ENCODE measurements at regions not wholly inside any gene's neighbourhood (a gene's known extent, or its start where the extent isn't known, plus 50 kb on each side); places are given as distances from the start of the nearest gene placed in this dataset.

DNA sequence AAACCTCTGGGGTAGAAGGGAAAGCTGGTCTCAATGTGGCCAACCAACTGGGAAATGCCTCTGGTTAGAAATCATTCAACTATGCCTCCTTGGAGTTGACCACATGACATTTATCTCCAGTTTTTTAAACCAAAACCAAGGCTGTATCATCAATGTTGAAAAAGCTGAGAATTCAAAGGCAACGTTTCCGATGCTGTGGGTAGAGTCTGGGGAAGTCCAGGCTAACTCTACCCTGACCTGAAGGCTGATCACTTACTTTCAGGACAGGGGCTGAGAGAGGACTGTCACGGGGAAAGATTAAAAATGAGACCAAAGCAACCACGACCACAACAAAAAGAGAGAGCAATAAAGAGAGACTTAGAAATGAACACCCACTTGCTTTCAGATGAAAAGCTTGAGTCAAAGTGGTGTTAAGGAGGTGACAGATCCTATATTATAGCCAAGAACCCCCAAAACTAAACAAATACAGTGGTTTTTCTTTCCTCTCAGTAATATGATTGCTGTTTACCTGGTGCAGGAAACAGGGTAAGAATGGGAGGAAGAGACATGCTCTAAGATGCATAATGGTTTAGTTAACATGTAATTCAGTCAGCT, 90.8 kb upstream of the TNFSF4 start (continued):
- peak; percentile 51 for TF ChIP-seq SMAD1 (IDR thresholded peaks at IDR 0.05; ENCODE audit: low read depth, partially characterized antibody)
- peak; percentile 80; the same call in 1 of the 2 replicates for TF ChIP-seq STAT3 (IDR thresholded peaks at IDR 0.05; ENCODE audit: low read depth, low read length)
- no peak for TF ChIP-seq NRF1 (conservative IDR thresholded peaks at IDR 0.05; ENCODE audit: low read depth, low read length)
- no peak for TF ChIP-seq BRCA1 (IDR thresholded peaks at IDR 0.05; ENCODE audit: low read depth, low read length)
- TF ChIP-seq IRF3 (IDR thresholded peaks at IDR 0.05), result no peak
- 0 out of 2 replicates have a peak, but pooled peaks have one; percentile 19 for TF ChIP-seq WRNIP1 (IDR thresholded peaks at IDR 0.05; ENCODE audit: borderline replicate concordance, low read depth, low read length)
- TF ChIP-seq BCL11A (IDR thresholded peaks at IDR 0.05; ENCODE audit: low read depth, low read length), result peak; percentile 91
- TF ChIP-seq RAD21 (IDR thresholded peaks at IDR 0.05; ENCODE audit: insufficient read depth, low read depth, low read length), result peak; percentile 25; the same call in 1 of the 2 replicates
- no peak for TF ChIP-seq FOXK2 (IDR thresholded peaks at IDR 0.05)
- peak; percentile 99 for TF ChIP-seq TCF7 (IDR thresholded peaks at IDR 0.05; ENCODE audit: borderline replicate concordance)
- TF ChIP-seq BMI1 (IDR thresholded peaks at IDR 0.05; ENCODE audit: borderline replicate concordance), result peak; percentile 82; the same call in 1 of the 2 replicates
- TF ChIP-seq CREM (IDR thresholded peaks at IDR 0.05; ENCODE audit: low read depth), result peak; percentile 87
- TF ChIP-seq RB1 (IDR thresholded peaks at IDR 0.05; ENCODE audit: borderline replicate concordance), result peak; percentile 66; the same call in 1 of the 2 replicates
- TF ChIP-seq ZBTB40 (IDR thresholded peaks at IDR 0.05; ENCODE audit: borderline replicate concordance), result no peak; the same call in 1 of the 2 replicates
- TF ChIP-seq ATF7 (IDR thresholded peaks at IDR 0.05; ENCODE audit: low read depth), result peak; percentile 90
- no peak for TF ChIP-seq ZNF207 (IDR thresholded peaks at IDR 0.05; ENCODE audit: borderline replicate concordance)
- TF ChIP-seq, protein P1, sequence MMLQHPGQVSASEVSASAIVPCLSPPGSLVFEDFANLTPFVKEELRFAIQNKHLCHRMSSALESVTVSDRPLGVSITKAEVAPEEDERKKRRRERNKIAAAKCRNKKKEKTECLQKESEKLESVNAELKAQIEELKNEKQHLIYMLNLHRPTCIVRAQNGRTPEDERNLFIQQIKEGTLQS (IDR thresholded peaks at IDR 0.05; ENCODE audit: borderline replicate concordance, extremely low read depth, low read depth, low read length), result no peak
- TF ChIP-seq RCOR1 (conservative IDR thresholded peaks at IDR 0.05; ENCODE audit: low read depth, low read length), result 0 out of 2 replicates have a peak, but pooled peaks have one; percentile 40
- TF ChIP-seq SPI1 (IDR thresholded peaks at IDR 0.05; ENCODE audit: borderline replicate concordance, insufficient read depth, low read depth, low read length), result peak; percentile 34; the same call in 1 of the 2 replicates
- no peak for TF ChIP-seq SMAD5 (IDR thresholded peaks at IDR 0.05; ENCODE audit: low read depth)
- peak; percentile 88 for TF ChIP-seq PML (IDR thresholded peaks at IDR 0.05; ENCODE audit: low read length)
- TF ChIP-seq EED (IDR thresholded peaks at IDR 0.05; ENCODE audit: low read depth), result peak; percentile 89
- TF ChIP-seq, protein P2, sequence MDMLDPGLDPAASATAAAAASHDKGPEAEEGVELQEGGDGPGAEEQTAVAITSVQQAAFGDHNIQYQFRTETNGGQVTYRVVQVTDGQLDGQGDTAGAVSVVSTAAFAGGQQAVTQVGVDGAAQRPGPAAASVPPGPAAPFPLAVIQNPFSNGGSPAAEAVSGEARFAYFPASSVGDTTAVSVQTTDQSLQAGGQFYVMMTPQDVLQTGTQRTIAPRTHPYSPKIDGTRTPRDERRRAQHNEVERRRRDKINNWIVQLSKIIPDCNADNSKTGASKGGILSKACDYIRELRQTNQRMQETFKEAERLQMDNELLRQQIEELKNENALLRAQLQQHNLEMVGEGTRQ (IDR thresholded peaks at IDR 0.05; ENCODE audit: borderline replicate concordance, low read depth, low read length), result no peak; the same call in 1 of the 2 replicates

Measured in GM12878 (cell line).